Osteocyte (in vitro differentiated cells): ENCODE measurements at regions not wholly inside any gene's neighbourhood (a gene's known extent, or its start where the extent isn't known, plus 50 kb on each side); places are given as distances from the start of the nearest gene placed in this dataset.

Experiments
- DNase-seq: peaks from one replicate; pipeline ENCODE4 v3.0.0; 2021; ENCODE audit warnings: mixed read lengths; ENCODE audit not compliant: unreplicated experiment; ENCODE audit errors: extremely low spot score
- H3K27ac Mint-ChIP-seq: one replicate; pipeline ENCODE4 v1.8.0; 2021; ENCODE audit warnings: mild to moderate bottlenecking, mixed read lengths; ENCODE audit not compliant: unreplicated experiment
- H3K27me3 Mint-ChIP-seq: one replicate; pipeline ENCODE4 v1.8.0; 2021; ENCODE audit warnings: mixed read lengths; ENCODE audit not compliant: unreplicated experiment
- H3K36me3 Mint-ChIP-seq: one replicate; pipeline ENCODE4 v1.8.0; 2021; ENCODE audit warnings: mixed read lengths; ENCODE audit not compliant: unreplicated experiment
- H3K4me1 Mint-ChIP-seq: one replicate; pipeline ENCODE4 v1.8.0; 2021; ENCODE audit warnings: mixed read lengths; ENCODE audit not compliant: unreplicated experiment
- H3K4me3 Mint-ChIP-seq: one replicate; pipeline ENCODE4 v1.8.0; 2021; ENCODE audit warnings: mild to moderate bottlenecking, moderate library complexity, mixed read lengths; ENCODE audit not compliant: unreplicated experiment
- H3K9me3 Mint-ChIP-seq: one replicate; pipeline ENCODE4 v1.8.0; 2021; ENCODE audit warnings: mixed read lengths; ENCODE audit not compliant: unreplicated experiment
- CTCF ChIP-seq: fragments of 200-600 bp; sonication (generic); IDR thresholded peaks from 2 replicates; pipeline ENCODE4 v1.5.0; 2021; ENCODE audit warnings: antibody characterized with exemption, mild to moderate bottlenecking, moderate library complexity

GRCh38 chr2:102083393-102083703, 59.2 kb upstream of the IL1R1 start:
- no peak for TF ChIP-seq CTCF
- H3K27ac Mint-ChIP-seq: peak overlapping the region; percentile 86
- H3K36me3 Mint-ChIP-seq: no peaks in the 10 kb centered on the region
- H3K4me1 Mint-ChIP-seq: peaks cover 37% of the 10 kb centered on the region
- DNase-seq: no peak
- no peaks in the 10 kb centered on the region for H3K27me3 Mint-ChIP-seq
- peaks cover 7% of the 10 kb centered on the region for H3K9me3 Mint-ChIP-seq
- H3K4me3 Mint-ChIP-seq: no peak overlapping the region

- Mint-ChIP-seq H3K9me3 (peaks cover 7% of the 10 kb centered on the region), H3K36me3 (peaks cover 1% of the 10 kb centered on the region), H3K27ac (no peak overlapping the region), H3K4me3 (no peak overlapping the region), H3K4me1 (peaks cover 37% of the 10 kb centered on the region), H3K27me3 (no peaks in the 10 kb centered on the region)
- DNase-seq: no peak
- TF ChIP-seq CTCF: no peak
These were observed 57.9 kb upstream of the IL1R1 start for GRCh38 chr2:102084651-102085050.

- DNase-seq: no peak
- Mint-ChIP-seq H3K4me3 (no peak overlapping the region), H3K9me3 (peaks cover 8% of the 10 kb centered on the region), H3K27me3 (no peaks in the 10 kb centered on the region), H3K36me3 (peaks cover 4% of the 10 kb centered on the region), H3K27ac (no peak overlapping the region), H3K4me1 (peaks cover 37% of the 10 kb centered on the region)
- no peak for TF ChIP-seq CTCF
These were observed 57.3 kb upstream of the IL1R1 start for GRCh38 chr2:102085238-102085637.

- DNase-seq: no peak
- Mint-ChIP-seq H3K36me3 (peaks cover 10% of the 10 kb centered on the region), H3K4me1 (peaks cover 37% of the 10 kb centered on the region), H3K4me3 (no peak overlapping the region), H3K9me3 (peaks cover 15% of the 10 kb centered on the region), H3K27me3 (no peaks in the 10 kb centered on the region), H3K27ac (no peak overlapping the region)
- TF ChIP-seq CTCF: no peak
These were observed 56.2 kb upstream of the IL1R1 start for GRCh38 chr2:102086150-102086872.

- Mint-ChIP-seq H3K27me3 (no peaks in the 10 kb centered on the region), H3K4me3 (no peak overlapping the region), H3K4me1 (peaks cover 3% of the 10 kb centered on the region), H3K27ac (no peak overlapping the region), H3K36me3 (peaks cover 10% of the 10 kb centered on the region), H3K9me3 (peaks cover 15% of the 10 kb centered on the region)
- TF ChIP-seq CTCF: no peak
- no peak for DNase-seq
These were observed 51.4 kb upstream of the IL1R1 start for GRCh38 chr2:102091121-102091520.
